ENCODE measurements at regions not wholly inside any gene's neighbourhood (a gene's known extent, or its start where the extent isn't known, plus 50 kb on each side); places are given as distances from the start of the nearest gene placed in this dataset.

- no peak for TF ChIP-seq CTCF (conservative IDR thresholded peaks at IDR 0.05)
- no peak for TF ChIP-seq ZFX (IDR thresholded peaks at IDR 0.05)
Measured at GRCh38 chr7:79590916-79591623, 137.6 kb upstream of the MAGI2 start.

Measured in C4-2B (cell line).